NCI-H524 (cell line): ENCODE measurements at regions not wholly inside any gene's neighbourhood (a gene's known extent, or its start where the extent isn't known, plus 50 kb on each side); places are given as distances from the start of the nearest gene placed in this dataset.

ENCODE experiments used
- DNase-seq, 2 experiments: peaks; one replicate each; lab custom pipeline; 2025; lab: John Stamatoyannopoulos, UW

DNA sequence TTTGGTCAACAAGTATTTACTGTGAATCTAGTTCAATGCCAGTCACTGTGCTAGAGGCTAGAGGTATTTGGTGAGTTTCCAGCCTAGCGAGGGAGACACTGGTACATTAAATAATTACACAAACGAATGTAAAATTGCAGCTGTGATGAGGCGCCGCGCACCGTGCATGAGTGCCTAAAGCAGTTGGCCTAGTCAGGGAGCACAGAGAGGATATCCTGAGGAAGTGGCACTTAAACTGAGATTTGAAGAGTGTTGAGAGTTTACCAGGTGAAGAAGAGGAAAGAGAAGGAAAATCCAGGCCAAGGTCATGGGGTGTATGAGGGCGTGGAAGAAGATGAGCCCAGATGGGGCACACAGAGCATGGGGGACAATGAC lies 157.6 kb upstream of the NDUFV2 start:
- DNase-seq, result no peak

- no peak for DNase-seq
Observed at GRCh38 chr18:8945514-8945913, 157.0 kb upstream of the NDUFV2 start.

GRCh38 chr18:8946066-8946838 lies 156.2 kb upstream of the NDUFV2 start:
- no peak for DNase-seq

GRCh38 chr18:8947566-8947965 lies 154.9 kb upstream of the NDUFV2 start:
- peak; percentile 6 to 74 for DNase-seq

DNA sequence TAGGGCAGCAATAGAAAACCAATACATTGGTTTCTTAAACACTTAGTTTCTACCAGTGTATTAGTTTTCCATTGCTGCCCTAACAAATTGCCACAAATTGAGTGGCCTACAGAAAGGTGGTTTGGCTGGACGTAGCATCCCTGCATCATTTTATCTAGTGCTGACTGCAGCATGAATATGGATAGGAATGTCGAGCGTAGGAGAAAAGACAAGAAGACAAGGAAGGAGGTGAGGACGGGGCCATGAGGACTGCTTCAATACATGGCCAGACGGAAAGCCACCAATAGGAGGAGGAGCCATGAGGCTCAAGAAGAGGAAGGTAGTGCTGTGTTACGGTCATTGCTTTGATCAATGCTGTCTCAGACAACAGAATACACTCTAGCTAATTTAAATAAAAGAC lies 154.5 kb upstream of the NDUFV2 start:
- no peak for DNase-seq

DNA sequence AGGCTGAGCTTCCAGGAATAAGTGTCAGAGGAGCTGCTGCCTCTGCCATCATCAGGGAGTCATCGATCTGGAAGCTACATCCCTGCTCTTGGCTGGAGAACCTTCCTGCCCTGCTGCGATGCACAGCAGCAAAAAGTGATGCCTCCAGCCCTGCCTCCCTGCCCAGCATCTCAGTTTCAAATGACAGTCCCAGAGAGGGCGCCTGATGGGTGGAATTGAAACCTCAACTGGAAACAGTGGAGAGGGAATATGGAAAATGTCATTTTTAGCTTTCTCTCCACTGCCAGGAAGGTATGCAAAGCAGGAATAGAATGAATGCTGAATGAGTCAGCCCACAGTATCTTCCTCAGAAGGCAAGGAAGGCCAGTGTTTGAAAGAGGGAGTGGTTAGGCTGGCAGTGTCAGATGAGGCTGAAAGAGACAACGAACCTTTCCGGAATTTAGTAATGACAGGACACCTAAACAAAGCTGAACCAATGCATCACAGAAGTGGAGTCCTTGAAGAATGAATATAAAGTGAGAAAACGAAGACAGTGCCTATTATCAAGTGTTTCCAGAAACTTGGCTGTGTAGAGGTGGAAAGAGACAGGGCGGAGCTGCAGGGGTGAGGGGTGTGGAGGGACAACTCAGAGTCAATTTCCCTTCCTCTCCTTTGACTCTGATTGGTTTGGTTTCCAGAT lies 153.9 kb upstream of the NDUFV2 start:
- DNase-seq, result no peak

DNA sequence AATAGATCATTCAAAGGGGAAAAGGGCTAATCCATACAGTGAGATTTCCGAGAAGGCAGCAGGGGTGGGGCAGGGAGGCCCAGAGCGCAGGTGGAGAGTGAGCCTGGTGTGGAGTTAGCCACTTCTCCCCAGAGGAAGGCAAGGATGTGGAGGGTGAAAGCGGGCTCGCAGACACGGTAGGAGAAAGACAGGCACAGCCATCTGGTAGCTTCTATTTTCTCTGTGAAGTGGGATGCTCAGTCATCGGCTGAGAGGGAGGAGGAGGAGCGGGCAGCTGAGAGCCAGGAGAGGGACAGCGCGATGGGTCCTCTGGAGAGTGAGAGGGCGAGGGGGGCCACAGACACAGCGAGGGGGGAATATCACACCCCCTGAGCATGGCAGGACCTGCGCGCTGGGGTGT lies 153.3 kb upstream of the NDUFV2 start:
- peak; percentile 72 to 87 for DNase-seq

DNA sequence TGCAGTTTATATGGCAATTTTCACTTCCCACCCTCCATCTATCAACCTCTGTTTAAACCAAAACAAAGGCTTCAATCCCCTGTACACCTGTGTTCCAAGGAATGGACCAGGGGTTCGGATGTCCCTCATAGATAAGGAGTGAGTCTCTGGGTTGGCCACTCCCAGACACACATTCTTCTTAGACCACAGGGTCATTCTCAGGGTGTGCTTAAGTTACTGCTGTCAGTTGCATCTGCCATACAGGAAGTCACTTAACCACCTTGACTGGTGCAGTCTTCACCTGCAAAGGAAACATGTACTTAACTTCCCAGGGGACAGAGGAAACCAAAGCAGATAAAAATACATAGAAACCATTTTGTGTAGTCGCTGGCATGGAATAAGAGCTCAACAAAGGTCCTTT lies 151.0 kb upstream of the NDUFV2 start:
- no peak for DNase-seq

GRCh38 chr18:8952174-8952573 lies 150.3 kb upstream of the NDUFV2 start:
- DNase-seq, result no peak

GRCh38 chr18:8952769-8953760 lies 149.4 kb upstream of the NDUFV2 start:
- DNase-seq, result no peak

DNA sequence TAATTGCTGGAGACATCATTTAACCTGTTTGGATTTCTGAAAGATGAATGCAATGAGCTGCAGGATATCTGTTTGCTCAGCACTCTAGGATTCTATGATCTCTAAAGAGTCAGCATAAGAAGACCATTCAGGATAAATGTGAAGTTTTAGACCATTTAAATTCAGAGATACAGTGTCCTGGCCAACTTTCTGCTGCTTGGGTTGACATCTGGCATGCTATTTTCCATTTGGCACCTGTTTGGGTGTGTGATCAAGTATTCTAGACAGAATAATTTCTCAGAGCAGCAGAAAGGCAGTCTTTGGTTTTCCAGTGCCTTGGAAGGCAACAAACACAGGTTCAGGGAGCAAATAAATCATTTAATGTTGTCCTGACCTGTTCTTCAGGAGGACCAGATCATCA lies 144.8 kb upstream of the NDUFV2 start:
- DNase-seq, result no peak

DNA sequence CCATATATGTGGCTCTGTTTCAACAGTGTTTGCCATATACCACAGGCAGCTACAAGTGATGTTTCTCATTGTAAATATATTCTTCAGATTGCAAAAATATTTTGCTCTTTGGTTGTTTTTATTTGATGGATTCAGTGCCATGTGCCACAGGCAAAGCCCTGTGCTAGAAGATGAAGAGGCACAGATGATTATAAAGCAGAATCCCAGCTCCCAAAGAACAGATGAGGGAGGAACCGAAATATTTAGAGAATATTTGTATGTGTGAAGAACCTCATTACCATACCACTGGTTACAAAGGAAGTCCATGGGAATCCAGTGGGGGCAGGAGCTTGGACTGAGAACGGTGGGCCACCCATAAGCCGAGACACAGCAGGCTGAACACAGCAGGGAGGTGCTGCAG lies 143.8 kb upstream of the NDUFV2 start:
- DNase-seq, result no peak

GRCh38 chr18:8959551-8960135 lies 142.9 kb upstream of the NDUFV2 start:
- no peak for DNase-seq

- DNase-seq, result no peak
Observed at GRCh38 chr18:8960740-8961657, 141.5 kb upstream of the NDUFV2 start.

DNA sequence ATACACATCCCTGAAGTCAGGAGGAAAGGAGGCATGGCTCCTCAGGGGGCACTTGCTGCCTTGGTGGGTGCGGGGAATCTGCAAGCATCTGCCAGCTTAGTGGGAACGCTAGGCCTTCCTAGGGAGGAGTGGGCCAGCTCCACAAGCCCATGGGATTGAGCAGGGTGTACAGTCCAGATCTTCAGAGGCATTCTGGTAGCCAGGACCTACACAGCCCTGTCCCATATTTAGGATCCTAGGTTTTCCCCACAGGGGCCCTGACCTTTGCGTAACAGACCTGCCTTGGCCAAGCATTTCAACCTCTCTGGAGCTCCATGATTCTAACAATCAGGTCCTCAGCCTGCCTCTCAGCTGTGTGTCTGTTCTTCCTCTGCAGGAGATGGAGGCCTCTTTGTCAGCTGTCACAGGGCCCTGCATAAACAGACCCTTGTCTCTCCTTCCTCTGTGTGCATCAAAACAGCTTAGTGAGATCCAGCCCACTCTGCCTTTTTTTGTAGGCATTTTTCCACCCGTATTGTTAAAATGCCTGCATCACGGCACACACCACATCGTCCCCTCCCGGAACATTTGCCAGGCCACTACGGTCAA lies 140.2 kb upstream of the NDUFV2 start:
- no peak for DNase-seq

- no peak for DNase-seq
Observed at GRCh38 chr18:8962855-8963635, 139.5 kb upstream of the NDUFV2 start.

DNA sequence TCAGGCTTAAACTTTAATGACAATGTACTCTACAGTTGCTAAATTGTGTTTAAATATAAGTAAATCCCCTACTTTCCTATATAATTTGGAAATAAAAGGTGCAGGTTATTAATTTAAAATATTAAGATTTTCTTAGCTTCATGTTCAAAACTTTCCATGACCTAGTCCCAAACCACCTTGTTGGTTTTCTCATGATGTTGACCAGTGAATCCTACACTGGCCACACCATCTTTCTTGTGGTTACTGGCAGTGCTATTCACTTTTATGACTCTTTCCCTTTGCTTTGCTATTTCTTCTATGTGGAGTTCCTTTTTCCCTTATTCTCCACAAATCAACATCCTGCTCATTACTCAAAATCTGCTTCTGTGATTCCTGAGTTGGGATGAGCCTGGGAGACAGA lies 138.6 kb upstream of the NDUFV2 start:
- DNase-seq, result no peak

DNA sequence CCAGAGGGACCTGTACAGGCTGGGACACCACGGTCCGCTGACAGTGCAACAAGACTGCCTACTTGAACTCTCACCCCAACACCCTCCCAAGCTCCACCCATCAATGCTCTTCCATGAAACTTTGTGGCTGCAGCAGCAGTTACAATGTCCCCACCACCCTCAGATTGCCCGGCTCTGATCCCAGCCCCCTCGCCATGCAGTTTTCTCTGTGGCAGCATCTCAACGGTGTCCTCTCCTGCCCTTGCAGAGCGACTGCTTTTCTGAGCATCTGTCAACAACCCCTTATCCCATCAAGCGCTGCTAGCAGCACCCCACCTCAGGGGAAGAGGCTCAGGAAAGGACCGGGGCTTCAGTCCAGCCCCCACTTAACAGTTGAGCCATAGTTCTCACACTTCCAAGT lies 137.1 kb upstream of the NDUFV2 start:
- DNase-seq, result peak in 1 of 2 experiments; percentile 11

GRCh38 chr18:8966821-8967220 lies 135.7 kb upstream of the NDUFV2 start:
- DNase-seq, result no peak

GRCh38 chr18:8967573-8967972 lies 134.9 kb upstream of the NDUFV2 start:
- DNase-seq, result no peak
